H1 (cell line): ENCODE measurements at regions not wholly inside any gene's neighbourhood (a gene's known extent, or its start where the extent isn't known, plus 50 kb on each side); places are given as distances from the start of the nearest gene placed in this dataset.

Source experiments
- CTCF ChIA-PET: fragments of 300-600 bp; sonication (Branson Sonifier 250); formaldehyde crosslinking; loops from one replicate; lab custom pipeline; 2021; ENCODE audit not compliant: partially characterized antibody; lab: Charles Lee
- POLR2A ChIA-PET: fragments of 300-600 bp; sonication (Branson Sonifier 250); formaldehyde crosslinking; loops from one replicate; lab custom pipeline; 2021; ENCODE audit warnings: inconsistent platforms; ENCODE audit not compliant: partially characterized antibody; lab: Charles Lee
- DNase-seq, 2 experiments: peaks; one replicate each; pipeline versions ENCODE4 v3.0.0 to v3.0.0-alpha.2; 2010 to 2022; ENCODE audit warnings: low spot score in 2 of 2, low read depth in 1 of 2, mixed read lengths in 1 of 2
- FAIRE-seq: peaks from 2 replicates; lab custom pipeline; 2011; peaks lifted over from hg19 to GRCh38; lab: Jason Lieb, UNC
- H2AFZ ChIP-seq: 2 replicates; pipeline ENCODE4 v1.8.1; 2012; ENCODE audit warnings: low read length, inconsistent platforms
- H2AK5ac ChIP-seq: 2 replicates; pipeline ENCODE4 v1.6.1; 2013; ENCODE audit warnings: low read depth, low read length
- H2BK120ac ChIP-seq: replicated peaks from 2 replicates; pipeline ENCODE3; 2013; ENCODE audit warnings: low read depth, low read length, inconsistent platforms
- H2BK12ac ChIP-seq: 2 replicates; pipeline ENCODE4 v1.6.1; 2013; ENCODE audit warnings: low read depth, low read length
- H2BK15ac ChIP-seq: 2 replicates; pipeline ENCODE4 v1.6.1; 2013; ENCODE audit warnings: low read length
- H2BK20ac ChIP-seq: 2 replicates; pipeline ENCODE4 v1.6.1; 2013; ENCODE audit warnings: low read length
- H2BK5ac ChIP-seq: 2 replicates; pipeline ENCODE4 v1.6.1; 2013; ENCODE audit warnings: low read depth, low read length
- H3K14ac ChIP-seq: 2 replicates; pipeline ENCODE4 v1.6.1; 2013; ENCODE audit warnings: inconsistent platforms; ENCODE audit not compliant: insufficient read length
- H3K18ac ChIP-seq: 2 replicates; pipeline ENCODE4 v1.6.1; 2013; ENCODE audit warnings: low read length; ENCODE audit errors: extremely low read depth
- H3K23ac ChIP-seq: 2 replicates; pipeline ENCODE4 v1.6.1; 2013; ENCODE audit warnings: inconsistent platforms; ENCODE audit not compliant: insufficient read length
- H3K23me2 ChIP-seq: 2 replicates; pipeline ENCODE4 v1.6.1; 2013; ENCODE audit warnings: low read depth, low read length
- H3K27ac ChIP-seq: 2 replicates; pipeline ENCODE4 v1.6.1; 2011; ENCODE audit warnings: low read depth, low read length, inconsistent platforms
- H3K27me3 ChIP-seq, 4 experiments: replicated peaks in 1 of 4; 1 replicate in 1 of 4; 2 replicates in 3 of 4; pipeline versions ENCODE4 v1.6.1 to v1.8.1; 2011 to 2013; ENCODE audit warnings: low read length in 3 of 4, mild to moderate bottlenecking in 3 of 4, inconsistent platforms in 2 of 4, mixed read lengths in 2 of 4, moderate library complexity in 1 of 4; ENCODE audit not compliant: control insufficient read depth in 3 of 4, insufficient read depth in 3 of 4; ENCODE audit errors: extremely low read depth in 1 of 4
- H3K36me3 ChIP-seq, 4 experiments: 2 replicates each; pipeline versions ENCODE4 v1.6.1 to v1.8.1; 2011 to 2013; ENCODE audit warnings: mild to moderate bottlenecking in 4 of 4, low read length in 3 of 4, moderate library complexity in 2 of 4, control low read depth in 1 of 4, inconsistent platforms in 1 of 4; ENCODE audit not compliant: insufficient read depth in 4 of 4, control insufficient read depth in 2 of 4
- H3K4ac ChIP-seq: replicated peaks from 2 replicates; pipeline ENCODE3; 2013; ENCODE audit warnings: low read length, low read depth, mixed read lengths, inconsistent platforms; ENCODE audit not compliant: insufficient read length
- H3K4me1 ChIP-seq, 4 experiments: replicated peaks in 1 of 4; 1 replicate in 1 of 4; 2 replicates in 3 of 4; pipeline versions ENCODE4 v1.6.1 to v1.8.1; 2011 to 2013; ENCODE audit warnings: low read length in 3 of 4, inconsistent platforms in 2 of 4, mixed read lengths in 1 of 4; ENCODE audit not compliant: insufficient read depth in 4 of 4, control insufficient read depth in 3 of 4
- H3K4me2 ChIP-seq, 2 experiments: 2 replicates each; pipeline versions ENCODE4 v1.6.1 to v1.8.1; 2011 to 2013; ENCODE audit warnings: low read depth in 2 of 2, low read length in 2 of 2, control low read depth in 1 of 2, inconsistent platforms in 1 of 2, mild to moderate bottlenecking in 1 of 2; ENCODE audit not compliant: insufficient read depth in 1 of 2
- H3K4me3 ChIP-seq, 4 experiments: fragments of 200-600, 300-600 bp in 1 of 4; sonication (generic), shearing (Covaris generic), sonication (Bioruptor Twin) in 1 of 4; 2 replicates each; pipeline versions ENCODE4 v1.5.1 to v1.8.1; 2011 to 2016; ENCODE audit warnings: low read length in 4 of 4, low read depth in 3 of 4, control low read depth in 2 of 4, inconsistent platforms in 2 of 4, mild to moderate bottlenecking in 2 of 4, mixed read lengths in 1 of 4, moderate library complexity in 1 of 4; ENCODE audit not compliant: insufficient read depth in 2 of 4; ENCODE audit errors: extremely low read depth in 1 of 4
- H3K56ac ChIP-seq: replicated peaks from 2 replicates; pipeline ENCODE3; 2013; ENCODE audit warnings: low read depth, mild to moderate bottlenecking, mixed read lengths, low read length, inconsistent platforms; ENCODE audit not compliant: insufficient read length
- H3K79me1 ChIP-seq: 2 replicates; pipeline ENCODE4 v1.6.1; 2013; ENCODE audit warnings: low read depth, low read length, control low read depth
- H3K79me2 ChIP-seq, 2 experiments: 2 replicates each; pipeline versions ENCODE4 v1.6.1 to v1.8.1; 2012 to 2013; ENCODE audit warnings: low read length in 2 of 2, mild to moderate bottlenecking in 2 of 2, inconsistent platforms in 1 of 2; ENCODE audit not compliant: insufficient read depth in 2 of 2, control insufficient read depth in 1 of 2
- H3K9ac ChIP-seq, 4 experiments: replicated peaks in 1 of 4; 1 replicate in 1 of 4; 2 replicates in 3 of 4; pipeline versions ENCODE4 v1.6.1 to v1.8.1; 2011 to 2013; ENCODE audit warnings: low read depth in 3 of 4, low read length in 3 of 4, control low read depth in 2 of 4, mild to moderate bottlenecking in 2 of 4, moderate library complexity in 2 of 4, inconsistent platforms in 1 of 4; ENCODE audit errors: extremely low read depth in 1 of 4
- H3K9me3 ChIP-seq, 2 experiments: 2 replicates each; pipeline versions ENCODE4 v1.6.1 to v1.8.1; 2012 to 2013; ENCODE audit warnings: mild to moderate bottlenecking in 2 of 2, moderate library complexity in 2 of 2, control low read depth in 1 of 2, inconsistent platforms in 1 of 2, low read depth in 1 of 2, low read length in 1 of 2, mixed read lengths in 1 of 2; ENCODE audit not compliant: insufficient read depth in 2 of 2
- H4K20me1 ChIP-seq, 2 experiments: replicated peaks in 1 of 2; 2 replicates each; pipeline versions ENCODE3 to v1.8.1; 2011 to 2013; ENCODE audit warnings: inconsistent platforms in 2 of 2, low read length in 2 of 2, mild to moderate bottlenecking in 1 of 2; ENCODE audit not compliant: insufficient read depth in 2 of 2, control insufficient read depth in 1 of 2
- H4K5ac ChIP-seq: 2 replicates; pipeline ENCODE4 v1.6.1; 2013; ENCODE audit warnings: low read length, low read depth, mixed read lengths, inconsistent platforms; ENCODE audit not compliant: insufficient read length
- H4K8ac ChIP-seq: 2 replicates; pipeline ENCODE4 v1.8.0; 2013; ENCODE audit warnings: mild to moderate bottlenecking, moderate library complexity, low read length, inconsistent platforms; ENCODE audit not compliant: insufficient read depth; ENCODE audit errors: extremely low read depth
- H4K91ac ChIP-seq: replicated peaks from 2 replicates; pipeline ENCODE3; 2013; ENCODE audit warnings: low read length, mixed read lengths, inconsistent platforms; ENCODE audit not compliant: insufficient read length
- ASH2L ChIP-seq: fragments of 200-600, 300-600 bp; sonication (generic); IDR thresholded peaks from one replicate; pipeline ENCODE4 v1.7.1; 2017; ENCODE audit warnings: low read length
- BCL11A ChIP-seq, 2 experiments: IDR thresholded peaks; one replicate each; pipeline ENCODE4 v1.6.1; 2011; ENCODE audit warnings: low read depth in 2 of 2, low read length in 2 of 2, mild to moderate bottlenecking in 2 of 2
- BRCA1 ChIP-seq: IDR thresholded peaks from 2 replicates; pipeline ENCODE4 v1.6.1; 2012; ENCODE audit warnings: low read depth, low read length, improper control_type of control experiment
- CBX8 ChIP-seq: fragments of 300-800, 300-1000 bp; sonication (generic); IDR thresholded peaks from 2 replicates; pipeline ENCODE4 v1.7.1; 2016; ENCODE audit warnings: low read depth, low read length, borderline replicate concordance
- CEBPB ChIP-seq: IDR thresholded peaks from 2 replicates; pipeline ENCODE4 v1.6.1; 2012; ENCODE audit warnings: low read depth, low read length
- FOSL1 ChIP-seq: IDR thresholded peaks from 2 replicates; pipeline ENCODE4 v1.6.1; 2011; ENCODE audit warnings: mild to moderate bottlenecking, low read depth, low read length, moderate library complexity; ENCODE audit not compliant: insufficient read depth
- MAFK ChIP-seq: IDR thresholded peaks from 2 replicates; pipeline ENCODE4 v1.6.1; 2012; ENCODE audit warnings: low read depth, mild to moderate bottlenecking, improper control_type of control experiment, low read length
- NANOG ChIP-seq: IDR thresholded peaks from 2 replicates; pipeline ENCODE4 v1.6.1; 2011; ENCODE audit warnings: low read length, low read depth, mild to moderate bottlenecking, inconsistent platforms; ENCODE audit not compliant: insufficient read depth, poor library complexity, severe bottlenecking
- RNF2 ChIP-seq: fragments of 200-900, 300-1000 bp; sonication (generic); IDR thresholded peaks from 2 replicates; pipeline ENCODE4 v1.7.1; 2016; ENCODE audit warnings: borderline replicate concordance, low read depth, mild to moderate bottlenecking, antibody characterized with exemption, low read length; ENCODE audit not compliant: poor library complexity, severe bottlenecking; ENCODE audit errors: missing control alignments
- SRF ChIP-seq: IDR thresholded peaks from 2 replicates; pipeline ENCODE4 v1.6.1; 2011; ENCODE audit warnings: mild to moderate bottlenecking, low read depth, low read length, moderate library complexity
- TBP ChIP-seq: IDR thresholded peaks from 2 replicates; pipeline ENCODE4 v1.6.1; 2011; ENCODE audit warnings: low read depth, low read length, improper control_type of control experiment
- TCF12 ChIP-seq: IDR thresholded peaks from 2 replicates; pipeline ENCODE4 v1.6.1; 2011; ENCODE audit warnings: low read depth, mild to moderate bottlenecking, low read length
- ZNF274 ChIP-seq: IDR thresholded peaks from 2 replicates; pipeline ENCODE4 v1.7.0; 2012; ENCODE audit warnings: low read length, borderline replicate concordance; ENCODE audit errors: extremely low read depth
- WGBS, 2 experiments: shearing (Covaris generic) in 1 of 2; methylation state at CpG; one replicate each; pipeline versions ENCODE4 v1.1.6 to v1.1.7; 2013 to 2015; ENCODE audit warnings: low lambda C conversion rate in 2 of 2, mixed read lengths in 2 of 2, inconsistent platforms in 1 of 2, low coverage in 1 of 2, missing lambda C conversion rate in 1 of 2; ENCODE audit not compliant: insufficient replicate concordance in 2 of 2, insufficient coverage in 1 of 2, insufficient read length in 1 of 2; ENCODE audit errors: extremely low coverage in 1 of 2, missing lambda C conversion rate in 1 of 2; 5-methylcytosine and 5-hydroxymethylcytosine counted together
- TF ChIP-seq, protein P1 (sequence below): IDR thresholded peaks from 2 replicates; pipeline ENCODE4 v1.6.1; 2011; ENCODE audit warnings: low read length, improper control_type of control experiment

DNA sequence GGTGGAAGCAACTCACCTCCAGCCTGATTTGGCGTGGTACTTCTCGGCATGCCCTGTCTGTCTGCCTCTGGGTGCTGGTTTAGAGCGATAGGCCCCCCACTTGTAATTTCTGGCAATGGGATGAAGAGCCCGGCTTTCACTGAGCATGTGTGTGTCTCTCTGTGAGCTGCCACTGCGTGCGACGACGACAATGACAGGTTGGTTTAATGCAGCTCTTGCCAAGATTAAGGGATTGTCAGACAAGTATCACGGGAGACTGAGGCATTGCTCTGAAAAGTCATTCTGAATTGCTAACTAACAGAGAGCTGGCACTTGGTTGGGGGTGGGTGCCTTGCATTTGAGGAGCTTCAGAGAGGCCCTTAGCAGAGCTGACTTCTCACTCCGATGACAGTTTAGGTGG lies 348.8 kb upstream of the CLINT1 start:
- ChIA-PET POLR2A (no interaction called here), CTCF (no interaction called here)
- Histone ChIP-seq H3K36me3 (no peaks in the 10 kb centered on the region), H2AFZ (0 out of 2 replicates have a peak overlapping the region, but pooled peaks have one; percentile 10), H3K9me3 (no peaks in the 10 kb centered on the region), H3K18ac (no peak overlapping the region), H3K4me2 (no peak overlapping the region), H2BK12ac (no peak overlapping the region), H3K4ac (no peak overlapping the region), H2BK120ac (no peak overlapping the region), H2AK5ac (no peak overlapping the region), H3K23me2 (no peaks in the 10 kb centered on the region), H3K23ac (no peak overlapping the region), H3K4me1 (peaks cover 0 to 3% (median 1%) of the 10 kb centered on the region in 4 experiments; a peak in 1 of 7 replicates), H4K91ac (no peak overlapping the region), H4K8ac (no peak overlapping the region), H2BK15ac (no peak overlapping the region), H3K27me3 (no peaks in the 10 kb centered on the region), H4K5ac (no peak overlapping the region), H2BK5ac (no peak overlapping the region), H3K79me1 (no peaks in the 10 kb centered on the region), H3K9ac (no peak overlapping the region), H3K4me3 (no peak overlapping the region), H3K56ac (no peak overlapping the region), H3K79me2 (no peaks in the 10 kb centered on the region), H4K20me1 (no peaks in the 10 kb centered on the region), H3K14ac (no peak overlapping the region), H3K27ac (no peak overlapping the region), H2BK20ac (no peak overlapping the region)
- WGBS, 2 experiments, result 88% methylated on average over 10 of the region's 10 CpGs; no CpG with 5 or more reads in 1 of the 2 experiments
- DNase-seq (no peak), FAIRE-seq (no peak)
- no peak for TF ChIP-seq MAFK
- no peak for TF ChIP-seq ASH2L
- TF ChIP-seq TBP, result no peak
- TF ChIP-seq CBX8, result no peak
- TF ChIP-seq CEBPB, result no peak
- TF ChIP-seq NANOG, result no peak
- TF ChIP-seq RNF2, result no peak
- no peak for TF ChIP-seq FOSL1
- no peak for TF ChIP-seq ZNF274
- TF ChIP-seq TCF12, result no peak
- no peak for TF ChIP-seq BCL11A (IDR thresholded peaks at IDR 0.05; ENCODE audit: low read depth in 2 of 2, low read length in 2 of 2)
- TF ChIP-seq BRCA1, result no peak
- TF ChIP-seq, protein P1, sequence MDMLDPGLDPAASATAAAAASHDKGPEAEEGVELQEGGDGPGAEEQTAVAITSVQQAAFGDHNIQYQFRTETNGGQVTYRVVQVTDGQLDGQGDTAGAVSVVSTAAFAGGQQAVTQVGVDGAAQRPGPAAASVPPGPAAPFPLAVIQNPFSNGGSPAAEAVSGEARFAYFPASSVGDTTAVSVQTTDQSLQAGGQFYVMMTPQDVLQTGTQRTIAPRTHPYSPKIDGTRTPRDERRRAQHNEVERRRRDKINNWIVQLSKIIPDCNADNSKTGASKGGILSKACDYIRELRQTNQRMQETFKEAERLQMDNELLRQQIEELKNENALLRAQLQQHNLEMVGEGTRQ, result no peak
- no peak for TF ChIP-seq SRF
